ENCODE measurements at regions not wholly inside any gene's neighbourhood (a gene's known extent, or its start where the extent isn't known, plus 50 kb on each side); places are given as distances from the start of the nearest gene placed in this dataset.
"Not testable (repeated sequence)": the region's sequence is repeated elsewhere in the genome, so short reads cannot be mapped to it uniquely, and the experiment has no call there.

DNA sequence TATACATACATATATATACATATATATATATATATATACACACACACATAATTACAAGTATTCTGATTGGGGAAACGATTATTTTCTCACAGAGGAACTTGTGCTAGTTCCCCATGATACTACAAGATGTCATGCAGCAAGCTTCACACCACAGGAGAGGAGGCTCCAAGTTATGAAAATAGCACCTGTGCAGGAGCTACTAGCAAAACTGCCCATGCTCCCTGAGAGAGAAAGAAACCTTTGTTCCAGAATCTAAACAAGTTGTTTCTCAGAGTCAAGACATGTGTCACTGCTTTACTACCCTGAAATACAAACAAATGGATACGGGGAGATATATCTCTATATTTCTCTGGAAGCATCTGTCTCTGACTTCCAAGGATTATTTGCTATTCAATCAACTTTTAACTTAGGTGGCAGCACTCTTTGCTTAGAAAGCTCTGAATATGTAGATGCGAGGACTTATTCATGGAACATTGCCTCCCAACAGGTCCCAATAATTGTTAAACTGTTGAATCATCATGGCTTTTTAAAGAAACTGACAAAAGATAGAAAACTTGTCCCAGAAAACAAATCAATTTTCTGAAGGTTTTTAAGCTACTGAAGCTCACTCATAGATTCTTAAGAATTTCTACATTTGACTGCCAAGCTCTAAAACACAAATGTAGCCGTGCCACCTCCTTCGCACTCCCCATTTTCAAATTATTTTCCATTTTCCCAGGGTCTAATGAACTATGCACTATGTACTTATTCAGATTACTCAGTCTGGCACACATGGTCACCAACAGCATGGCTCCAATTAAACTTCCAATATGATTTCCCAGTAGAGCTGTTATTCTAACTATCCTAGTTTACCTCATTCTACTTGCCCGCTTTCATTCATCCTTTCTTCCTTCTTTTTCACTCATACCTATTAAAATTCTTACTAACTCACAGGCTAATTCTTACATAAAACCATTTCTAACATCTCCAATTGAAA lies 929.1 kb downstream of the LTN1 start:
- peaks cover 5% of the 10 kb centered on the region for H3K4me1 ChIP-seq
- H3K4me2 ChIP-seq = no peak overlapping the region
- Mint-ChIP-seq H3K4me3 (no peak overlapping the region), H3K27me3 (ENCODE audit: insufficient read depth, low read depth) (no peaks in the 10 kb centered on the region), H3K4me1 (no peaks in the 10 kb centered on the region), H3K27ac (no peak overlapping the region), H3K9me3 (peaks cover 8% of the 10 kb centered on the region), H3K36me3 (no peaks in the 10 kb centered on the region)
- no peak overlapping the region for H3K27ac ChIP-seq
- no peak overlapping the region for H2AFZ ChIP-seq (replicated peaks)
- peaks cover 7% of the 10 kb centered on the region for H3F3A ChIP-seq (ENCODE audit: low read depth)
- no peak for TF ChIP-seq EZH2phosphoT487 (IDR thresholded peaks at IDR 0.05)
- no peak for TF ChIP-seq EZH2 (IDR thresholded peaks at IDR 0.05)
- TF ChIP-seq, protein P1, sequence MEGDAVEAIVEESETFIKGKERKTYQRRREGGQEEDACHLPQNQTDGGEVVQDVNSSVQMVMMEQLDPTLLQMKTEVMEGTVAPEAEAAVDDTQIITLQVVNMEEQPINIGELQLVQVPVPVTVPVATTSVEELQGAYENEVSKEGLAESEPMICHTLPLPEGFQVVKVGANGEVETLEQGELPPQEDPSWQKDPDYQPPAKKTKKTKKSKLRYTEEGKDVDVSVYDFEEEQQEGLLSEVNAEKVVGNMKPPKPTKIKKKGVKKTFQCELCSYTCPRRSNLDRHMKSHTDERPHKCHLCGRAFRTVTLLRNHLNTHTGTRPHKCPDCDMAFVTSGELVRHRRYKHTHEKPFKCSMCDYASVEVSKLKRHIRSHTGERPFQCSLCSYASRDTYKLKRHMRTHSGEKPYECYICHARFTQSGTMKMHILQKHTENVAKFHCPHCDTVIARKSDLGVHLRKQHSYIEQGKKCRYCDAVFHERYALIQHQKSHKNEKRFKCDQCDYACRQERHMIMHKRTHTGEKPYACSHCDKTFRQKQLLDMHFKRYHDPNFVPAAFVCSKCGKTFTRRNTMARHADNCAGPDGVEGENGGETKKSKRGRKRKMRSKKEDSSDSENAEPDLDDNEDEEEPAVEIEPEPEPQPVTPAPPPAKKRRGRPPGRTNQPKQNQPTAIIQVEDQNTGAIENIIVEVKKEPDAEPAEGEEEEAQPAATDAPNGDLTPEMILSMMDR (IDR thresholded peaks at IDR 0.05) = no peak
- H3K9me3 ChIP-seq (ENCODE audit: low read depth) = no peaks in the 10 kb centered on the region
- no peak for DNase-seq (ENCODE audit: low spot score)
- H3K79me2 ChIP-seq (ENCODE audit: low read depth) = no peaks in the 10 kb centered on the region
- H4K20me1 ChIP-seq (ENCODE audit: low read depth) = no peaks in the 10 kb centered on the region
- no peak overlapping the region for H3K9ac ChIP-seq
- no peaks in the 10 kb centered on the region for H3K36me3 ChIP-seq
- no peaks in the 10 kb centered on the region for H3K27me3 ChIP-seq
- H3K4me3 ChIP-seq = no peak overlapping the region

DNA sequence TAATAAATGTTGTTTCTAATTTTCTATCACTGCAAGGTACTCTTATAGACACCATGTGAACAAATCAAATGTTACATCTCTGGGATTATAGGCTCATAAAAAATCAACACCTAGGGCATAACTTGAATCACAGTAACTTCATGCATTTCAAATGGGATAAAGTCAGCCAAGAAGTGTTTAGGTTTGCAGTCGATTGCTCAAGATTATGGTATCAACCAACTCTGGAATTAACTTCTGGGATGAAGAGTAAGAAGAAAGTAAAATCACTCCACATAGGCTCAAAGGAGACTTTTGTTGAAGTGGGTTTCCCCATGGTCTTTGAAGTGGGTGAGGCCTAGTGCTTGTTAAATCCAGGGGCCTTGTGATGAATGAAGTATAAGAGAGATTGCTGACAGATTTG lies 939.7 kb downstream of the LTN1 start:
- H3F3A ChIP-seq (ENCODE audit: low read depth); H3K9me3 ChIP-seq (ENCODE audit: low read depth); H3K36me3 Mint-ChIP-seq; DNase-seq (ENCODE audit: low spot score); H3K79me2 ChIP-seq (ENCODE audit: low read depth); H3K4me3 ChIP-seq; H3K9me3 Mint-ChIP-seq; H3K4me3 Mint-ChIP-seq; H4K20me1 ChIP-seq (ENCODE audit: low read depth); H3K9ac ChIP-seq; H2AFZ ChIP-seq (replicated peaks); H3K4me1 Mint-ChIP-seq; H3K27ac ChIP-seq; H3K36me3 ChIP-seq; H3K4me1 ChIP-seq; H3K27me3 ChIP-seq; H3K27me3 Mint-ChIP-seq (ENCODE audit: insufficient read depth, low read depth); H3K4me2 ChIP-seq; H3K27ac Mint-ChIP-seq: not testable (repeated sequence)

DNA sequence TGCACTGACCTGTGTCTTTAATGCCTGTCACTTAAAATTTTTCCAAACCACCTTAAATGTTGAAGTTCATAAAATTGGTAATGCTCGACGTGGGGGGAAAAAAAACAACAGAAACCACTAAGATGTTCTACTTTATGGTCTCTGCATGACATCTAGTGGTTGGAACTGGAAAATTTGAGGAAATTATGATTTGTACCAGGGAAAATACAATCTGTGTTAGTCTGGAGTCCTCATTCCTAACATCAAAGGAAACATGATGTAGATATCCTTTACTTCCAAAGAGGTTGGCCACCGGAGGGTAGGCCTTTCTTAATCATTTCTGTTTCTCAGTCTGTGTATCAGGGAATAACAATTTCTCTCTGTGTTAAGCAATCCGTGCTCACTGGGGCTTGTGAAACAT lies 941.0 kb downstream of the LTN1 start:
- peak; percentile 6 for DNase-seq (ENCODE audit: low spot score)
- not testable (repeated sequence) for H3K4me3 ChIP-seq, H3K27ac Mint-ChIP-seq

DNA sequence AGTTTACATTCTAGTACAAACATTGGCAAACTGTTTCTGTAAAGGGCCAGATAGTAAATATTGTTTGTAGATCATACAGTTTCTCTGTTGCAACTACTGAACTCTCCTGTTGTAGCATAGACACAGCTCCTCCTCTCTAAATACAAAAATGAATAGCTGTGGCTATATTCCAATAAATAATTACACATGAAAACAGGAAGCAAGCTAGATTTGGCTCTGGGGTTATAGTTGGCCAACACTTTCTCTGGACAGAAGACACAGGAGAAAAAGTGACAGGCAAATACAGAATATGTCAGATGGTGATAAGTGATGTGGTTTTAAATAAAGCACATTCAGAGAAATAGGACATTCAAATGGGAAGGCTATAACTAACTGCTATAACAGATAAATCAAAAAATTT lies 957.0 kb downstream of the LTN1 start:
- not testable (repeated sequence) for H3K4me1 Mint-ChIP-seq

More for the DNA sequence above, 941.0 kb downstream of the LTN1 start:
- H3K9me3 ChIP-seq (ENCODE audit: low read depth); H3F3A ChIP-seq (ENCODE audit: low read depth); H3K4me3 Mint-ChIP-seq; H3K9ac ChIP-seq; H3K9me3 Mint-ChIP-seq; H3K27me3 ChIP-seq; H2AFZ ChIP-seq (replicated peaks); H4K20me1 ChIP-seq (ENCODE audit: low read depth); H3K4me1 ChIP-seq; H3K36me3 Mint-ChIP-seq; H3K4me1 Mint-ChIP-seq; H3K79me2 ChIP-seq (ENCODE audit: low read depth); H3K36me3 ChIP-seq; H3K4me2 ChIP-seq; H3K27me3 Mint-ChIP-seq (ENCODE audit: insufficient read depth, low read depth); H3K27ac ChIP-seq: not testable (repeated sequence)
- TF ChIP-seq, protein P1 (IDR thresholded peaks at IDR 0.05) = peak; percentile 63

DNA sequence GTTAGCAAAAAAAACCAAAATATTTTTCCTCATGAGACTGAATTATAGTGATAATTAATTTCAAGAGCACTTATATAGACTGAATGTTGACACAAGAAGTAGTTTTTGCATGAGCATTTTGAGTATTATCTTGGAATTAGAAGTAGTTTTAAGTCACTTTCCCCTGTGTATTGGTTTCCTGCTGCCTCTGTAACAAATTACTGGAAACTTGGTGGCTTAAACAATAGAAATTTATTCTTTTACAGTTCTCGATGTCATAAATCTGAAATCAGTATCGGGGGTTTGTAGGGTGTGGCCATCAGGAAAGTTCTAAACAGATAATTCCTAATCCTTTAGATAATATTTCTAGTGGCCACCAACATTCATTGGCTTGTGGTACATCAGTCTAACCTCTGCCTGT lies 957.8 kb downstream of the LTN1 start:
- H3K27me3 ChIP-seq; H3K4me1 Mint-ChIP-seq; H3K4me3 ChIP-seq; H4K20me1 ChIP-seq (ENCODE audit: low read depth); DNase-seq (ENCODE audit: low spot score); H3K4me2 ChIP-seq; H3K9me3 ChIP-seq (ENCODE audit: low read depth); H3K9ac ChIP-seq; H3K27ac ChIP-seq; H3K4me3 Mint-ChIP-seq; H3K27ac Mint-ChIP-seq; H3K27me3 Mint-ChIP-seq (ENCODE audit: insufficient read depth, low read depth); H3K79me2 ChIP-seq (ENCODE audit: low read depth); H2AFZ ChIP-seq (replicated peaks); H3K36me3 ChIP-seq; H3K4me1 ChIP-seq; H3K36me3 Mint-ChIP-seq; H3F3A ChIP-seq (ENCODE audit: low read depth): not testable (repeated sequence)
- H3K9me3 Mint-ChIP-seq = peaks cover 19% of the 10 kb centered on the region

More for the DNA sequence above, 957.0 kb downstream of the LTN1 start:
- not testable (repeated sequence) for H3K27ac Mint-ChIP-seq; H3K9ac ChIP-seq; H3K4me3 Mint-ChIP-seq; H3K9me3 ChIP-seq (ENCODE audit: low read depth); H3K4me3 ChIP-seq; H3F3A ChIP-seq (ENCODE audit: low read depth); H3K27me3 ChIP-seq; DNase-seq (ENCODE audit: low spot score); H3K4me2 ChIP-seq; H3K4me1 ChIP-seq; H2AFZ ChIP-seq (replicated peaks); H3K79me2 ChIP-seq (ENCODE audit: low read depth); H3K36me3 ChIP-seq; H4K20me1 ChIP-seq (ENCODE audit: low read depth); H3K27ac ChIP-seq; H3K27me3 Mint-ChIP-seq (ENCODE audit: insufficient read depth, low read depth); H3K36me3 Mint-ChIP-seq
- H3K9me3 Mint-ChIP-seq = peaks cover 15% of the 10 kb centered on the region

DNA sequence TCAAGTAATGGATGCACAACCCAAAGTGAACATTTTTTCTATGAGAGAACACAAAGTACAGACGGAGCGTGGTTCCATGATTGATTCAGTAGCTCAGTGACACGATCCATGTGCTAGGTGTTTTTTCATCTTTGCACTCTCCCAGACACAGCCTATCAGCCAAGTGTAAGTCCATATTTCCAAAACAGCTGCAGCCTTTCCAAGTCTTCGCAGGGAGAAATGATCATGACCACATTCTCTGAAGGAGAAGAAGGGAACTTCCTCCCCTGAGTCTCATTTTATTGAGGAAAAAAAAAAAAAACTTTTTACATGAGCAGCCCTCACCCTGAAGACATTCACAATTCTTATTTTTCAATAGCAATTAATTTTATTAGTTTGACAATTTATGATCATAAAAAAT lies 958.3 kb downstream of the LTN1 start:
- not testable (repeated sequence) for H3F3A ChIP-seq (ENCODE audit: low read depth); H3K27me3 ChIP-seq; H3K4me1 Mint-ChIP-seq

More for the DNA sequence above, 958.3 kb downstream of the LTN1 start:
- not testable (repeated sequence) for H4K20me1 ChIP-seq (ENCODE audit: low read depth); H3K27ac ChIP-seq; H3K4me1 ChIP-seq; H2AFZ ChIP-seq (replicated peaks); H3K36me3 ChIP-seq; H3K4me2 ChIP-seq; H3K9ac ChIP-seq; H3K9me3 ChIP-seq (ENCODE audit: low read depth); H3K4me3 Mint-ChIP-seq; DNase-seq (ENCODE audit: low spot score); H3K4me3 ChIP-seq; H3K36me3 Mint-ChIP-seq; H3K79me2 ChIP-seq (ENCODE audit: low read depth); H3K27ac Mint-ChIP-seq; H3K27me3 Mint-ChIP-seq (ENCODE audit: insufficient read depth, low read depth)
- H3K9me3 Mint-ChIP-seq = peaks cover 21% of the 10 kb centered on the region
